Ovary (tissue), 7 donors: ENCODE measurements at regions not wholly inside any gene's neighbourhood (a gene's known extent, or its start where the extent isn't known, plus 50 kb on each side); places are given as distances from the start of the nearest gene placed in this dataset.

Experiments used
- DNase-seq, 5 donors: peaks; one replicate each; pipeline ENCODE4 v3.0.0-alpha.2; 2019 to 2020
- H3K27ac ChIP-seq, 2 donors: fragments of 200-600 bp; one replicate each; pipeline versions ENCODE4 v1.5.1 to v1.8.0; 2019 to 2022
- H3K27me3 ChIP-seq: fragments of 200-600 bp; one replicate; pipeline ENCODE4 v1.8.0; 2022
- H3K36me3 ChIP-seq: fragments of 200-600 bp; sonication (generic); one replicate; pipeline ENCODE4 v1.5.1; 2019
- H3K4me1 ChIP-seq: one replicate; pipeline ENCODE4 v1.8.1; 2013; ENCODE audit warnings: mild to moderate bottlenecking, moderate library complexity; ENCODE audit not compliant: insufficient read depth
- H3K4me3 ChIP-seq: fragments of 200-600 bp; sonication (generic); one replicate; pipeline ENCODE4 v1.5.1; 2017
- H3K9me3 ChIP-seq, 2 donors: fragments of 200-600 bp in 1 of 2; sonication (generic) in 1 of 2; one replicate each; pipeline versions ENCODE4 v1.5.1 to v1.8.1; 2013 to 2019; ENCODE audit warnings: mild to moderate bottlenecking in 1 of 2, moderate library complexity in 1 of 2
- EP300 ChIP-seq: sonication (generic); formaldehyde crosslinking; IDR thresholded peaks from one replicate; pipeline ENCODE4 v1.6.1; 2017; ENCODE audit warnings: antibody characterized with exemption
- POLR2A ChIP-seq: fragments of 450-650 bp; IDR thresholded peaks from one replicate; pipeline ENCODE4 v1.6.1; 2017; ENCODE audit warnings: antibody characterized with exemption, mild to moderate bottlenecking, moderate library complexity
- WGBS, 3 donors: extraction: QIAGEN DNeasy Blood & Tissue Kit in 1 of 3; methylation state at CpG; one replicate each; pipeline versions ENCODE4 v1.1.5 to v1.1.7; 2013 to 2017; 5-methylcytosine and 5-hydroxymethylcytosine counted together
- intact Hi-C, 4 donors: fragments of 100-400 bp; cut with DNase I; formaldehyde crosslinking; loops; one replicate each; pipeline versions ENCODE4 v1.11.0 to v1.15.1; 2022 to 2023
- TF ChIP-seq, protein P1 (sequence below), 3 donors: fragments of 450-650 bp in 2 of 3; fragments of 200-600 bp in 1 of 3; IDR thresholded peaks; one replicate each; pipeline versions ENCODE4 v1.5.1 to v1.8.0; 2016 to 2022; ENCODE audit warnings: antibody characterized with exemption in 3 of 3, mild to moderate bottlenecking in 1 of 3
- donor health status: DM: no; HTN: no; CAD: no; lungs with moderate emphysema.
- donor health status: DM: no; HTN: no; CAD: no.
- donor health status: Bipolar disorder and iron deficiency.
- donor health status: DM: no; HTN: no; CAD: no.
- donor health status: DM: yes; HTN: yes; CAD: no.

DNA sequence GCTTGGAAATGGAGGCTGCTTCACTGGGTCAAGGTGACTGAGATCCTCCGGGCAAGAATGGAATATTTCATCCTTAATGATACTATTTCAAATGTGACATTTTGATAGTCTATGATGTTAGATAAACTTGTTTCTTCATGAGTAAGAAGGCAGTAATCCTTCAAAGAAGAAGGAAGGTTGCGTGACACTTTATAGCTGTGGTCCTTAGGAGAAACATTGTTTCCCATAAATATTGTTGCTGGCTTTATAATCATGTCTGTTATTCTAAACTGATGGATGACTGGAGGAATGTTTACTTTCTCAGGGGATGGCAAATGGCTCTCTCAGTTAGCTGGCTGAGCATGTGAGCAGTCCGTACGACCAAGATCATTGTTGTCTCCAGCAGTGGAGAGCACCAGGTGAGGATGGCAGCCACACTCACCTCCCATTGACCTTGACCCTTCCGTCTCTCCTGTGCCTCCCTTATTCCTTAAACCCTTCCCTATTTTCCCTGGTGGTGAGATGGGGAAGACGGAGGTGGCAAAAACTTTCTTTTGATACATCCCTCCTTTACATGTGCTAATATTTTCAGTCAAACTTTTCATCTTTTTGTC, 171.2 kb upstream of the OLIG3 start:
- H3K4me3 ChIP-seq, result no peak overlapping the region
- H3K27ac ChIP-seq, result no peak overlapping the region
- no peak for DNase-seq

DNA sequence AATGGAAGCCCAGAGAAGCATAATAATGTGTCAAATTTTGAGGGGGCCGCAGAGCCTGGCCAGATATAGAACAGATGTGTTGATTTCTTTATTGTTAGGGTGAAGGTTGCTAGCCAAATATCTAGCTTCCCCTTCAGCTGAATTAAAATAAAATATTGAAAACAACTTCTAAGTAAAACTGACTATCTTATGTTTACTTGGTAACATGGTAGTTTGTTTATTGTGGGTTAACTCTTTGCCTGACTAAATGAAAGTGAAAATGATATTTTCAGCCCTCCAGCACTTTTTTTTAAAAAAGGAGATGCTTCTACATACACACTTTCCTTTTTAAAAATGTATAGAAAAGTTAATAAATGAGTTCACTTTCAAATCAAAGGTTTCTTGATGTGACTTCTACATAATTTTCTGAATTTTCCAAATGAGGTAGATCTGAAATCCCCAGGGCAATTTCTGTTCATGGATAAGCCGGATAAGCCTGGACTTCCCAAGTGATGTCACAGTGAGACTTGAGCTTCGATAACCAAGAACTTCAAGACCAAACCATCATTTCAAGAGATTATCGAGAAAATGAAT, 172.1 kb upstream of the OLIG3 start:
- TF ChIP-seq EP300 (no peak), POLR2A (no peak)
- TF ChIP-seq, protein P1, sequence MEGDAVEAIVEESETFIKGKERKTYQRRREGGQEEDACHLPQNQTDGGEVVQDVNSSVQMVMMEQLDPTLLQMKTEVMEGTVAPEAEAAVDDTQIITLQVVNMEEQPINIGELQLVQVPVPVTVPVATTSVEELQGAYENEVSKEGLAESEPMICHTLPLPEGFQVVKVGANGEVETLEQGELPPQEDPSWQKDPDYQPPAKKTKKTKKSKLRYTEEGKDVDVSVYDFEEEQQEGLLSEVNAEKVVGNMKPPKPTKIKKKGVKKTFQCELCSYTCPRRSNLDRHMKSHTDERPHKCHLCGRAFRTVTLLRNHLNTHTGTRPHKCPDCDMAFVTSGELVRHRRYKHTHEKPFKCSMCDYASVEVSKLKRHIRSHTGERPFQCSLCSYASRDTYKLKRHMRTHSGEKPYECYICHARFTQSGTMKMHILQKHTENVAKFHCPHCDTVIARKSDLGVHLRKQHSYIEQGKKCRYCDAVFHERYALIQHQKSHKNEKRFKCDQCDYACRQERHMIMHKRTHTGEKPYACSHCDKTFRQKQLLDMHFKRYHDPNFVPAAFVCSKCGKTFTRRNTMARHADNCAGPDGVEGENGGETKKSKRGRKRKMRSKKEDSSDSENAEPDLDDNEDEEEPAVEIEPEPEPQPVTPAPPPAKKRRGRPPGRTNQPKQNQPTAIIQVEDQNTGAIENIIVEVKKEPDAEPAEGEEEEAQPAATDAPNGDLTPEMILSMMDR (IDR thresholded peaks at IDR 0.05), result no peak
- 59 to 73% (median 59%) methylated on average over 4 of the region's 4 CpGs for WGBS, 3 donors
- Histone ChIP-seq H3K9me3 (no peaks in the 10 kb centered on the region), H3K27ac (no peak overlapping the region), H3K27me3 (no peaks in the 10 kb centered on the region), H3K4me1 (no peaks in the 10 kb centered on the region), H3K4me3 (no peak overlapping the region), H3K36me3 (no peaks in the 10 kb centered on the region)
- intact Hi-C loops, result no loop called here
- DNase-seq, result no peak

More for the DNA sequence above, 171.2 kb upstream of the OLIG3 start:
- Histone ChIP-seq H3K9me3 (no peaks in the 10 kb centered on the region), H3K27me3 (no peaks in the 10 kb centered on the region), H3K36me3 (no peaks in the 10 kb centered on the region), H3K4me1 (no peaks in the 10 kb centered on the region)
- intact Hi-C loops, result no loop called here
- TF ChIP-seq EP300 (no peak), POLR2A (no peak)
- TF ChIP-seq, protein P1 (IDR thresholded peaks at IDR 0.05), result no peak
- WGBS, 3 donors, result 50 to 56% (median 51%) methylated on average over 6 of the region's 6 CpGs

DNA sequence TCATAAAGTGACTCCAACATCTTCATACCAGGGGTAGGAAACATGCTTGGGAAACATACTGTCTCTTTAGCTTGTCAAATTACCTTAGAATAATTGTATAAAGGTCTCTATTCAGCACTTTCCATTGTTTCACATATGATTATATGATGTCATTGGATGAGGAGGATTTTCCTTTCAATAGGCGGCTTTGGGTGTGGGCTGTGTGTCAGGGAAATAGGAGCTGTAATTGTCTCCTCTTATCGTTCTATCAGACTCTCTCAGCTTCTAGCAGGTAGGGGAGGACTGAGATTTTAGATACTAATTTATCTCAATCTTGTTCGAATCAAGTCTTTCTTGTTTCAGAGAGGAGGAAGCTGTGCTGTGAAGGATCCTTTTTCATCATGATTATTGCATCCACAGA, 179.4 kb upstream of the OLIG3 start:
- Histone ChIP-seq H3K27ac (no peak overlapping the region), H3K36me3 (no peaks in the 10 kb centered on the region), H3K4me1 (no peaks in the 10 kb centered on the region), H3K27me3 (no peaks in the 10 kb centered on the region), H3K4me3 (no peak overlapping the region), H3K9me3 (no peaks in the 10 kb centered on the region)
- DNase-seq, result no peak
- 61 to 77% (median 71%) methylated on average over 3 of the region's 3 CpGs for WGBS, 3 donors
- TF ChIP-seq POLR2A, result no peak
- no peak for TF ChIP-seq EP300
- intact Hi-C loops, result no loop called here

DNA sequence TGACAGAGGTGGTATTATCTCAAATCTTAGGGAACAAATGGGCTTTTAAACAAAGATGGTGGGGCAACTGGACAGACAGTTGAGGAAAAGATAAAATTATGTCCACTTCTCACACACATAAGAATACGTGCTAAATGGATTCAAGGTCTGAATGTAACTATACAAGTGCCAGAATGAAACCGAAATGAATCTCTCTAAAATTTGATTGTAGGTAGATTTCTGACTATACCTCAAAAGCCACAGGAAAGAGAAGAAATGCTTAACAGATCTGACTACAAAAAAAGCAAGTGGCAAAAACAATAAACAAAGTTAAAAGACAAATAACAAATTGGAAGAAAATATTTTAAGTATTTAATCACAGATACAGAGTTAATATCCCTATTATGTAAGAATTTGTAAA, 182.7 kb upstream of the OLIG3 start:
- no peak overlapping the region for H3K27ac ChIP-seq
- TF ChIP-seq, protein P1 (IDR thresholded peaks at IDR 0.05), result no peak
- no peak for TF ChIP-seq POLR2A
- TF ChIP-seq EP300, result no peak

DNA sequence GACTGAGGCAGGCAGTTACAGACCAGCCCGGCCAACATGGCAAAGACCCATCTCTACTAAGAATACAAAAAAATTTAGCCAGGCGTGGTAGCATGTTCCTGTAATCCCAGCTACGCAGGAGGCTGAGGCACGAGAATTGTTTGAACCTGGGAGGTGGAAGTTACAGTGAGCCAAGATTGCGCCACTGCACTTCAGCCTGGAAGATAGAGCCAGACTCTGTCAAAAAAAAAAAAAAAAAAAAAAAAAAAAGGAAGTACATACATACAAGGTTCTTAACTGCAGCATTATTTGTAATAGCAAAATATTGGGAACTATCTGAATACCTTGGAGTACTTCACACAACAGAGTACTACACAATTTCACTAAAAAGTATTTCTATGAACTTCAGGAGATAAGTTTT, 183.5 kb upstream of the OLIG3 start:
- H3K4me1 ChIP-seq, result no peaks in the 10 kb centered on the region
- no peak overlapping the region for H3K27ac ChIP-seq
- no peaks in the 10 kb centered on the region for H3K9me3 ChIP-seq
- 94 to 96% (median 96%) methylated on average over 5 of the region's 5 CpGs for WGBS, 3 donors
- TF ChIP-seq EP300, result no peak
- TF ChIP-seq, protein P1 (IDR thresholded peaks at IDR 0.05), result no peak
- no peak for TF ChIP-seq POLR2A
- intact Hi-C loops, result no loop called here
- no peaks in the 10 kb centered on the region for H3K27me3 ChIP-seq
- H3K4me3 ChIP-seq, result no peak overlapping the region
- no peak for DNase-seq
- no peaks in the 10 kb centered on the region for H3K36me3 ChIP-seq

More for the DNA sequence above, 182.7 kb upstream of the OLIG3 start:
- intact Hi-C loops, result no loop called here
- Histone ChIP-seq H3K9me3 (no peaks in the 10 kb centered on the region), H3K36me3 (no peaks in the 10 kb centered on the region), H3K4me3 (no peak overlapping the region), H3K4me1 (no peaks in the 10 kb centered on the region), H3K27me3 (no peaks in the 10 kb centered on the region)
- 78 to 80% (median 80%) methylated on average over 2 of the region's 2 CpGs for WGBS, 3 donors
- no peak for DNase-seq
